Middle frontal gyrus (tissue), 1 donor: ENCODE measurements at regions not wholly inside any gene's neighbourhood (a gene's known extent, or its start where the extent isn't known, plus 50 kb on each side); places are given as distances from the start of the nearest gene placed in this dataset.
"Not testable (repeated sequence)": the region's sequence is repeated elsewhere in the genome, so short reads cannot be mapped to it uniquely, and the experiment has no call there.

Source experiments
- DNase-seq: peaks from one replicate; pipeline ENCODE4 v3.0.0-alpha.2; 2015; ENCODE audit warnings: low spot score; ENCODE audit errors: extremely low spot score

- not testable (repeated sequence) for DNase-seq
Measured at GRCh38 chr20:29411458-29411820, 1846.0 kb upstream of the DEFB115 start.

GRCh38 chr20:29419378-29419777 lies 1838.1 kb upstream of the DEFB115 start:
- no peak for DNase-seq

GRCh38 chr20:29427201-29428060 lies 1830.0 kb upstream of the DEFB115 start:
- DNase-seq = no peak

- DNase-seq = no peak
Measured at GRCh38 chr20:29430531-29430930, 1826.9 kb upstream of the DEFB115 start.

GRCh38 chr20:29440721-29441120 lies 1816.7 kb upstream of the DEFB115 start:
- not testable (repeated sequence) for DNase-seq

- DNase-seq = peak; percentile 3
Measured at GRCh38 chr20:29443206-29443781, 1814.2 kb upstream of the DEFB115 start.

- DNase-seq = no peak
Measured at GRCh38 chr20:29443819-29444218, 1813.6 kb upstream of the DEFB115 start.

GRCh38 chr20:29445050-29445907 lies 1812.2 kb upstream of the DEFB115 start:
- DNase-seq = peak; percentile 22

GRCh38 chr20:29447517-29448484 lies 1809.7 kb upstream of the DEFB115 start:
- not testable (repeated sequence) for DNase-seq

- DNase-seq = no peak
Measured at GRCh38 chr20:29448806-29449470, 1808.5 kb upstream of the DEFB115 start.

GRCh38 chr20:29452186-29452585 lies 1805.3 kb upstream of the DEFB115 start:
- DNase-seq = no peak

- DNase-seq = not testable (repeated sequence)
Measured at GRCh38 chr20:29456987-29457693, 1800.3 kb upstream of the DEFB115 start.

GRCh38 chr20:29472606-29473005 lies 1784.9 kb upstream of the DEFB115 start:
- no peak for DNase-seq

- not testable (repeated sequence) for DNase-seq
Measured at GRCh38 chr20:29492840-29493239, 1764.6 kb upstream of the DEFB115 start.

GRCh38 chr20:29496767-29497166 lies 1760.7 kb upstream of the DEFB115 start:
- not testable (repeated sequence) for DNase-seq

GRCh38 chr20:29497261-29497671 lies 1760.2 kb upstream of the DEFB115 start:
- DNase-seq = no peak

GRCh38 chr20:29497684-29498083 lies 1759.8 kb upstream of the DEFB115 start:
- not testable (repeated sequence) for DNase-seq

GRCh38 chr20:29500738-29501137 lies 1756.7 kb upstream of the DEFB115 start:
- DNase-seq = not testable (repeated sequence)

GRCh38 chr20:29514634-29515033 lies 1742.8 kb upstream of the DEFB115 start:
- DNase-seq = not testable (repeated sequence)
